GM19025 (cell line): ENCODE measurements at regions not wholly inside any gene's neighbourhood (a gene's known extent, or its start where the extent isn't known, plus 50 kb on each side); places are given as distances from the start of the nearest gene placed in this dataset.
"Not testable (repeated sequence)": the region's sequence is repeated elsewhere in the genome, so short reads cannot be mapped to it uniquely, and the experiment has no call there.

Source experiments
- ATAC-seq: cut with Tn5 transposase; IDR thresholded peaks from one replicate; pipeline ENCODE4 v1.9.1; 2021; ENCODE audit warnings: mild to moderate bottlenecking, low read depth, moderate library complexity; ENCODE audit not compliant: unreplicated experiment

GRCh38 chr6:121593011-121593641 is 157.7 kb downstream of the GJA1 start:
- ATAC-seq = no peak

- no peak for ATAC-seq
Measured at GRCh38 chr6:121594053-121594452, 158.6 kb downstream of the GJA1 start.

- ATAC-seq = no peak
Measured at GRCh38 chr6:121595646-121596045, 160.2 kb downstream of the GJA1 start.

DNA sequence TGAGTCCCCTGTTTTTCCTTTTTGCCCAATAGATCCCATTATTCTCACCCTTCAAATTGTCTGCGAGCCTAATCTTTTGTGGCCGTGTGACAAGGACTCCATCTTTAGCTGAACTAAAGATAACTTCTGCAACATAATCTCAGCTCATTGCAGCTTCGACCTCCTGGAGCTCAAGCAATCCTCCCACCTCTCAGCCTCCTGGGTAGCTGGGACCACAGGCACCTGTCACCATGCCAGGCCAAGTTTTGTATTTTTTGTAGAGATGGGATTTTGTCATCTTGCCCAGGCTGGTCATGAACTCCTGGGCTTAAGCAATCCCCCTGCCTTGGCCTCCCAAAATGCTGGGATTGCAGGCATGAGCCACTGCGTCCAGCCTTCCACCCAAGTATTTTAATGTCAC is 161.0 kb downstream of the GJA1 start:
- ATAC-seq = no peak

DNA sequence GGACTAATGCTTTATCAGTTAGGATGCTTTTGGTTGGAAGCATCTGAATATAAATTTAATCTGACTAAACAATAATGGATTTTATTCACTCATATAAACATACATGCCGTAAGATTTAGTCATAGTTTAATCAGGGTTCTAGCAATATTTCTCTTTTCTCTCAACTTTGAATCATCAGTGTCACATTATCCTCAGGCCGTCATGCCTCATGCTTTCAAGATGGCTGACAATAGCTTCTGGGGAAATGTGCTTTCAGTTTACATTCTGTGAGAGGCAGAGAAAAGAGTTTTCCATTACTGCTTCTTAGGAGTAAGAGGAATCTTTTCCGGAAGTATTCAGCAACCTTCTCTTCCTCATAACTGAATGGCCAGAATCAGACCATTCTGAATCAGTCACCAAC is 162.2 kb downstream of the GJA1 start:
- no peak for ATAC-seq

GRCh38 chr6:121599331-121599730 is 163.9 kb downstream of the GJA1 start:
- not testable (repeated sequence) for ATAC-seq

DNA sequence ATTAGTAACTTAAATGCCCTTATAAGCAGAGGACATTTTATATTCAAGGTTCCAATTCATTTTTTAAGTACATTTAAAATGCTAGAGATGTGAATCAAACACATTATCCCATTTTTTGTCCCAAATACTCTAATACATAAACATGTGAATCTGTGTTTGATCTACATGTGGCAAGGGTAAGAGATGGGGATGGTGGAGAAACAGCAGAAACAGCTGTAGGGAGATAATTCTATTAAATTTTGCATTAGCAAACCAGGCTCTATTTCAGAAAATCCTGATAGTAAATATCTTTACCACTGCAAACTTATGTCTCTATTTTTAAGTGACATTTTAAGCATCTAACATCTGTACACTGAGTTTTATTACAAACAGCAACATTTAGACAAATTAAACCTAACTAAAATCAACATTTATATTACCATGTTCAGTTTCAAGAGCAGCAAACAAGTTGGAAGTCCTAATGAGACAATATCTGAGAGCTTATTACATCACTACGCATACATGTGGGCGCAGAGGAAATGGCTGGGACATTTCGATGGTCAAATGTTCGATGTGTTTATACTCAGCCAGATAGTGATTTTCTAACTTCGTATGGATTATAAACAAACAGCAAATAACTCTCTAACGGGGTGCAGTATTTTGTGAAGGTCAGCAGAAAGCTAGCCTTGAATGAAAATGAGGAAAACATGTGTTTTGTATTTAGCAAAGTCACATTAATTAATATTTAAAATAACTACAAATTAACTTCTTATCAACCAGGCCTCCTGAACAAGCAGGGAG is 165.1 kb downstream of the GJA1 start:
- ATAC-seq = no peak

DNA sequence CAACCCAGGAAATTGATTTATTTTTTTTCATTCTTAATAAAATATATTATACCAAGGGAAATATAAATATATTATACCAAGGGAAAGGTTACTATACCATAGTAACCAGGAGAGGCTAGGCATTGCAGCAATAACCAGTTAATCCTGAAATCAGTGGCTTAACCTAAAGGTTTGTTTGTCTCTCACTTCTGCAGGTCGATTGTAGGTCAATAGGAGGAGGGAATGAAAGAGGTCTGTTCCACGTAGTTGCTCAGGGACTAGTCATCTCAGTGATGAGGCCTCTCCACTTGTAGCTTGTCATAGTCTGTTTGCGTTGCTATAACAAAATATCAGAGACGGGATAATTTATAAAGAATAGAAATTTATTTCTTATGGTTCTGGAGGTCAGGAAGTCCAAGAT is 168.0 kb downstream of the GJA1 start:
- no peak for ATAC-seq

DNA sequence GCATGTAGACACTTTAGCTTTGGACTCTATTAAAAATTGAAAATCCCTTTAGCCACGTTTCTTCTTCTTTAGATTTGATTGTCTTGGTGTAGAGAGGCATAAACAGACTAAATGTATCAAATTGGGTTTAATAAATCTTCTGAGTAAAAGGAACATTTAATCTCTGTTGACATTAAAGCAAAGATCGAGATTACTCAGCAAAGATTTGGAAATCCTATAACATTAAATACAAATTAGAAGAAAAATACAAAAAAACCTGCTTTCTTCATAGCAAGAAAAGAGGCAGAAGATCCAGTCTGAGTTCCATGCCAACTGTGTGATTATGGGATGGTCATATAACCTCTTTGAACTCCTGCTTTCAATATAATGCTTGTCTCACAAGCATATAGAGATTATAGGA is 172.3 kb downstream of the GJA1 start:
- ATAC-seq = no peak

DNA sequence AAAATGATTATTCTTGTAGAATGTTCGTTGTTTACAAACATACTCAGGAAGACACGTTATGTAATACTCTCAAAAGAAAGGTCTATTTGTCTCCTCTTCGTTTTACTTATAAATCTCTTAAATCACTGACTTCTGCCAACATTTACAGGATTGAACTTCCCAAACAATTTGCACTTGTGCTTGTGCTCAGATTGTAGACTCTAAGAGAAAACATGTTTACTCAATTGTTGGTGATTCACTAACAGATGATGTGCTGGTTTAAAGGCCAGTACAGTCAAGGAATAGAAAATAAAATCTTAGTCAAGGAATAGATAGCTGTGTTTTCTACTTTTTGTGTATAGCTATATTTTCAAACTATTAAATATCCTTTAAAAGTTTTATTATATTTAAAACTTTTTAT is 172.8 kb downstream of the GJA1 start:
- ATAC-seq = no peak

DNA sequence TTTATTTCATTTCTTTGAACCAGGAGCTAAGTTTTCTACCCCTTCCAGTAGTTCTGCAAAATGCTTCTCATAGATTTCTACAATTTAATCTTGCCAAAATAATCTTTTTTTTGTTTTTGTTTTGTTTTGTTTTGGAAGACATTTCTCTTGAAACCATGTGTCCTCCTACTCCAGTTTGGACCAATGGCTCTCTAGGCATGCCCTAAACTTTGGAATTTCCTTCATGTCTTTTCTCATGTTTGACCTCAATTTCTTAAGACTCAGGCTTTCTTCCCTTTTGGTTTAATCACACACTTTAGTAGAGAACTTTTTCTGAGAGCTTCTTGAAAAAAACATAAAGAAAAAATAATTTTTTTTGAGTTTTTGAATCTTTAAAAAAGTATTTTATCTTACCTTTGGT is 173.8 kb downstream of the GJA1 start:
- ATAC-seq = no peak

GRCh38 chr6:121612927-121613326 is 177.5 kb downstream of the GJA1 start:
- ATAC-seq = no peak

DNA sequence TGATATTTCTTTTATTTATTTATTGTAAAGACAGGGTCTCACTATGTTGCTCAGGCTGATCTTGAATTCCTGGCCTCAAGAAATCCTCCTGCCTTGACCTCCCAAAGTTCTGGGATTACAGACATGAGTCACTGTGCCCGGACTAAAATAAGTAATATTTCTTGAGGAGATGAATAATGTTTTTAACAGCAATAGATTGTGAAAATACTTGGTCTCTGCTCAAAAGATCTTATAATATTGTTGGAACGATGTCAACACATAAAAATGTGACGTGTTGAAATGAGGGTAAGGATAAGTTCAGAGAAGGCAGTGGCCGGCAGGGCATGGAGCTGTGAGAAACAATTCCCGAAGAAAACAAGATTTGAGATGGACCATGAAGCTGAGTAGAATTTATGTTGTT is 178.7 kb downstream of the GJA1 start:
- no peak for ATAC-seq

- no peak for ATAC-seq
Measured at GRCh38 chr6:121615493-121615892, 180.0 kb downstream of the GJA1 start.

DNA sequence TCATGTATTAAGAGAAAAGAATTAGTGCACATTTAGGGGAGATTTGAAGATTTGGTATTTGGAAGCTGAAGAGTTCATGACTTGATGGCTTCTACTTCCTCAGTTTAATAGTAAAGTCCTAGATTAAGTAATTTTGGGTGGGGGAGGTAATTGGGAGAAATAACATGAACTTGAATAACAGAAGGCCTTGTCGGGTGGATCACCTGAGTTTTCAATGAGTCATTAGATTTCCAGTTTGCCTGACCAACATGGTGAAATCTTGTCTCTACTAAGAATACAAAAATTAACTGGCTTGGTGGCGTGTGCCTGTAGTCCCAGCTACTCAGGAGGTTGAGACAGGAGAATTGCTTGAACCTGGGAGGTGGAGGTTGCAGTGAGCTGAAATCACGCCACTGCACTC is 181.0 kb downstream of the GJA1 start:
- no peak for ATAC-seq

GRCh38 chr6:121617388-121617787 is 181.9 kb downstream of the GJA1 start:
- ATAC-seq = no peak

- ATAC-seq = no peak
Measured at GRCh38 chr6:121619013-121619412, 183.6 kb downstream of the GJA1 start.

GRCh38 chr6:121619987-121620740 is 184.7 kb downstream of the GJA1 start:
- ATAC-seq = no peak

DNA sequence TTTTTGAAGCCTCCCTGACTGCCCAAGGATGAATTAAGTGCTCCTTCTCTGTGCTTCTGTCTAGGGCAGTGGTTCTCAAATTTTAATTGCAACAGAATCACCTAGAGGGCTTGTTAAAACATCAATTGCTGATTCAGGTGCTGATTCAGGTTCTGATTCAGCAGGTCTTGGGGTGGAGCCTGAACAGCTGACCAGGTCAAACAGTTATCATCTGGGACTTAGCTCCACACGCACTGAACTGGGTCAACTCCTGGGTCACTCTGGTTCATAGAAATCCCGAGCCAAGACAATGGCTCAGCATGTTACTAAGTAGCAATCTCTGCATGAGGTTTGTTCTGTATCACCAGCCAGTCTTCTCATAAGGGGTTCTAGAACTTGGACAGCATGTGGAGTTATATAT is 192.3 kb downstream of the GJA1 start:
- ATAC-seq = no peak

GRCh38 chr6:121630716-121631115 is 195.3 kb downstream of the GJA1 start:
- no peak for ATAC-seq

DNA sequence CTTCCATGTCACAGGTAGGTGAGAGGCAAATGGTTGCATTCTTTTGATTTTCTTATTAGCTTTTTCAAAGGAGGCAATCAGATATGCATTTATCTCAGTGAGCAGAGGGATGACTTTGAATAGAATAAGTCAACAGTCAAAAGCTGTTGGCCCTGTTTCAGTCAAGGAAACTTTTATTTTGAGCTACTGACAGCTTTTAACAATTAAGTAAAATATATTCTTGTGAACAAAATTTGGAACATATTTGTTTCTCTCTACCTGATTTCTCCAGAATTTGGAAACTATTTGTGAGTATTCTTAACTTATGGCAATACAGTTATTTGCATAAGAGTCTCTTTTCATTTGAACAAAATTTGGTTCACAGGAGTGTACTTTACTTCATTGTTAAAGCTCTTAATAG is 196.3 kb downstream of the GJA1 start:
- ATAC-seq = not testable (repeated sequence)

GRCh38 chr6:121633309-121633708 is 197.9 kb downstream of the GJA1 start:
- ATAC-seq = no peak
